ENCODE measurements at regions not wholly inside any gene's neighbourhood (a gene's known extent, or its start where the extent isn't known, plus 50 kb on each side); places are given as distances from the start of the nearest gene placed in this dataset.

- no peak for TF ChIP-seq TCF12 (IDR thresholded peaks at IDR 0.05; ENCODE audit: low read depth)
- TF ChIP-seq TAF1 (IDR thresholded peaks at IDR 0.05; ENCODE audit: low read depth) = no peak
- no peak for TF ChIP-seq EP300 (IDR thresholded peaks at IDR 0.05; ENCODE audit: borderline replicate concordance)
- TF ChIP-seq REST (IDR thresholded peaks at IDR 0.05; ENCODE audit: low read depth) = no peak
- TF ChIP-seq ZBTB7A (IDR thresholded peaks at IDR 0.05; ENCODE audit: low read depth) = no peak
- TF ChIP-seq YY1 (IDR thresholded peaks at IDR 0.05; ENCODE audit: low read depth) = no peak
- no peak for TF ChIP-seq MAX (IDR thresholded peaks at IDR 0.05)
- no peak for TF ChIP-seq FOXM1 (IDR thresholded peaks at IDR 0.05; ENCODE audit: borderline replicate concordance, low read depth)
- TF ChIP-seq NFIC (IDR thresholded peaks at IDR 0.05) = no peak
- TF ChIP-seq RAD21 (IDR thresholded peaks at IDR 0.05; ENCODE audit: low read depth) = no peak
- TF ChIP-seq TEAD4 (IDR thresholded peaks at IDR 0.05) = no peak
- no peak for TF ChIP-seq USF1 (IDR thresholded peaks at IDR 0.05)
Measured at GRCh38 chr2:236936446-236936940, 149.2 kb upstream of the COPS8 start.

GRCh38 chr2:236938126-236938525 is 147.6 kb upstream of the COPS8 start:
- TF ChIP-seq CREB1 (IDR thresholded peaks at IDR 0.05; ENCODE audit: low read depth) = no peak
- TF ChIP-seq TAF1 (IDR thresholded peaks at IDR 0.05; ENCODE audit: low read depth) = no peak
- TF ChIP-seq EGR1 (IDR thresholded peaks at IDR 0.05) = no peak

GRCh38 chr2:236939271-236939670 is 146.4 kb upstream of the COPS8 start:
- no peak for TF ChIP-seq TCF12 (IDR thresholded peaks at IDR 0.05; ENCODE audit: low read depth)

GRCh38 chr2:236939721-236940231 is 145.9 kb upstream of the COPS8 start:
- TF ChIP-seq TEAD4 (IDR thresholded peaks at IDR 0.05) (no peak), EP300 (IDR thresholded peaks at IDR 0.05; ENCODE audit: borderline replicate concordance) (no peak), EGR1 (IDR thresholded peaks at IDR 0.05) (no peak), TCF12 (IDR thresholded peaks at IDR 0.05; ENCODE audit: low read depth) (no peak), FOXM1 (IDR thresholded peaks at IDR 0.05; ENCODE audit: borderline replicate concordance, low read depth) (no peak), YY1 (IDR thresholded peaks at IDR 0.05; ENCODE audit: low read depth) (no peak), TAF1 (IDR thresholded peaks at IDR 0.05; ENCODE audit: low read depth) (no peak), MAX (IDR thresholded peaks at IDR 0.05) (no peak), CEBPB (IDR thresholded peaks at IDR 0.05) (no peak), CREB1 (IDR thresholded peaks at IDR 0.05; ENCODE audit: low read depth) (no peak), RAD21 (IDR thresholded peaks at IDR 0.05; ENCODE audit: low read depth) (no peak), ZBTB7A (IDR thresholded peaks at IDR 0.05; ENCODE audit: low read depth) (no peak), NFIC (IDR thresholded peaks at IDR 0.05) (no peak)

GRCh38 chr2:236940497-236940896 is 145.2 kb upstream of the COPS8 start:
- TF ChIP-seq TCF12 (IDR thresholded peaks at IDR 0.05; ENCODE audit: low read depth) (no peak), YY1 (IDR thresholded peaks at IDR 0.05; ENCODE audit: low read depth) (no peak), NFIC (IDR thresholded peaks at IDR 0.05) (no peak), TEAD4 (IDR thresholded peaks at IDR 0.05) (no peak), MAX (IDR thresholded peaks at IDR 0.05) (no peak), FOXM1 (IDR thresholded peaks at IDR 0.05; ENCODE audit: borderline replicate concordance, low read depth) (no peak), EGR1 (IDR thresholded peaks at IDR 0.05) (no peak), EP300 (IDR thresholded peaks at IDR 0.05; ENCODE audit: borderline replicate concordance) (no peak), ZBTB7A (IDR thresholded peaks at IDR 0.05; ENCODE audit: low read depth) (no peak), USF1 (IDR thresholded peaks at IDR 0.05) (no peak), CEBPB (IDR thresholded peaks at IDR 0.05) (no peak), RAD21 (IDR thresholded peaks at IDR 0.05; ENCODE audit: low read depth) (no peak), CREB1 (IDR thresholded peaks at IDR 0.05; ENCODE audit: low read depth) (no peak), REST (IDR thresholded peaks at IDR 0.05; ENCODE audit: low read depth) (no peak), TAF1 (IDR thresholded peaks at IDR 0.05; ENCODE audit: low read depth) (no peak)

GRCh38 chr2:236940916-236941520 is 144.7 kb upstream of the COPS8 start:
- TF ChIP-seq MAX (IDR thresholded peaks at IDR 0.05) = no peak

Measured in Ishikawa (cell line).